ENCODE measurements at regions not wholly inside any gene's neighbourhood (a gene's known extent, or its start where the extent isn't known, plus 50 kb on each side); places are given as distances from the start of the nearest gene placed in this dataset.

- H3K36me3 ChIP-seq (ENCODE audit: control insufficient read depth in 2 of 3, insufficient read depth in 3 of 3, low read length in 3 of 3) = no peaks in the 10 kb centered on the region
- no peak overlapping the region for H3K4me3 Mint-ChIP-seq
- no peaks in the 10 kb centered on the region for H3K36me3 Mint-ChIP-seq
- no peaks in the 10 kb centered on the region for H3K27me3 ChIP-seq (ENCODE audit: control insufficient read depth in 2 of 2, insufficient read depth in 2 of 2, low read length in 2 of 2)
- ATAC-seq (no peak), DNase-seq (no peak)
- intact Hi-C loops (cut with micrococcal nuclease) = no loop called here
- peaks cover 22 to 64% (median 45%) of the 10 kb centered on the region in 5 donors for H3K27me3 Mint-ChIP-seq
- H3K9me3 ChIP-seq (ENCODE audit: control insufficient read depth in 2 of 3, low read length in 3 of 3) = no peaks in the 10 kb centered on the region
- H3K4me1 ChIP-seq (ENCODE audit: control insufficient read depth in 2 of 2, insufficient read depth in 2 of 2, low read length in 2 of 2) = no peaks in the 10 kb centered on the region
- H3K4me1 Mint-ChIP-seq = no peaks in the 10 kb centered on the region
- H3K27ac ChIP-seq (ENCODE audit: low read depth, low read length) = no peak overlapping the region
- H3K27ac Mint-ChIP-seq = no peak overlapping the region
- no peaks in the 10 kb centered on the region for H3K9me3 Mint-ChIP-seq
- CTCF ChIA-PET = no interaction called here
- H3K4me3 ChIP-seq (ENCODE audit: low read length) = no peak overlapping the region
- POLR2A ChIA-PET = no interaction called here
Observed at GRCh38 chr6:125539892-125540291, 209.5 kb upstream of the HEY2 start.

- no peaks in the 10 kb centered on the region for H3K9me3 ChIP-seq (ENCODE audit: control insufficient read depth in 2 of 3, low read length in 3 of 3)
- ChIA-PET POLR2A (no interaction called here), CTCF (no interaction called here)
- no peak overlapping the region for H3K27ac Mint-ChIP-seq
- no peaks in the 10 kb centered on the region for H3K4me1 ChIP-seq (ENCODE audit: control insufficient read depth in 2 of 2, insufficient read depth in 2 of 2, low read length in 2 of 2)
- no peaks in the 10 kb centered on the region for H3K9me3 Mint-ChIP-seq
- no peak overlapping the region for H3K4me3 ChIP-seq (ENCODE audit: low read length)
- H3K36me3 ChIP-seq (ENCODE audit: control insufficient read depth in 2 of 3, insufficient read depth in 3 of 3, low read length in 3 of 3) = no peaks in the 10 kb centered on the region
- no peak overlapping the region for H3K27ac ChIP-seq (ENCODE audit: low read depth, low read length)
- no peaks in the 10 kb centered on the region for H3K27me3 ChIP-seq (ENCODE audit: control insufficient read depth in 2 of 2, insufficient read depth in 2 of 2, low read length in 2 of 2)
- no peak overlapping the region for H3K4me3 Mint-ChIP-seq
- no peaks in the 10 kb centered on the region for H3K4me1 Mint-ChIP-seq
- intact Hi-C loops (cut with micrococcal nuclease) = no loop called here
- ATAC-seq (no peak), DNase-seq (no peak)
- no peaks in the 10 kb centered on the region for H3K36me3 Mint-ChIP-seq
- peaks cover 9 to 34% (median 15%) of the 10 kb centered on the region in 5 donors for H3K27me3 Mint-ChIP-seq
Observed at GRCh38 chr6:125544819-125545218, 204.6 kb upstream of the HEY2 start.

GRCh38 chr6:125546841-125547251 lies 202.6 kb upstream of the HEY2 start:
- no peak overlapping the region for H3K4me3 ChIP-seq (ENCODE audit: low read length)
- no peak overlapping the region for H3K4me3 Mint-ChIP-seq
- intact Hi-C loops (cut with micrococcal nuclease) = no loop called here
- H3K9me3 ChIP-seq (ENCODE audit: control insufficient read depth in 2 of 3, low read length in 3 of 3) = no peaks in the 10 kb centered on the region
- no peaks in the 10 kb centered on the region for H3K4me1 Mint-ChIP-seq
- no peak for ATAC-seq
- POLR2A ChIA-PET = no interaction called here
- CTCF ChIA-PET = no interaction called here
- no peaks in the 10 kb centered on the region for H3K27me3 ChIP-seq (ENCODE audit: control insufficient read depth in 2 of 2, insufficient read depth in 2 of 2, low read length in 2 of 2)
- no peaks in the 10 kb centered on the region for H3K9me3 Mint-ChIP-seq
- H3K4me1 ChIP-seq (ENCODE audit: control insufficient read depth in 2 of 2, insufficient read depth in 2 of 2, low read length in 2 of 2) = no peaks in the 10 kb centered on the region
- H3K36me3 Mint-ChIP-seq = no peaks in the 10 kb centered on the region
- H3K27ac ChIP-seq (ENCODE audit: low read depth, low read length) = no peak overlapping the region
- DNase-seq = no peak
- peaks cover 9 to 34% (median 23%) of the 10 kb centered on the region in 5 donors for H3K27me3 Mint-ChIP-seq
- no peaks in the 10 kb centered on the region for H3K36me3 ChIP-seq (ENCODE audit: control insufficient read depth in 2 of 3, insufficient read depth in 3 of 3, low read length in 3 of 3)
- no peak overlapping the region for H3K27ac Mint-ChIP-seq

GRCh38 chr6:125547381-125547780 lies 202.1 kb upstream of the HEY2 start:
- Mint-ChIP-seq H3K4me1 (no peaks in the 10 kb centered on the region), H3K4me3 (no peak overlapping the region), H3K27ac (no peak overlapping the region), H3K9me3 (no peaks in the 10 kb centered on the region), H3K27me3 (peaks cover 9 to 40% (median 23%) of the 10 kb centered on the region in 5 donors), H3K36me3 (no peaks in the 10 kb centered on the region)
- ATAC-seq (no peak), DNase-seq (no peak)
- no peak overlapping the region for H3K4me3 ChIP-seq (ENCODE audit: low read length)
- H3K9me3 ChIP-seq (ENCODE audit: control insufficient read depth in 2 of 3, low read length in 3 of 3) = no peaks in the 10 kb centered on the region
- H3K27me3 ChIP-seq (ENCODE audit: control insufficient read depth in 2 of 2, insufficient read depth in 2 of 2, low read length in 2 of 2) = no peaks in the 10 kb centered on the region
- H3K36me3 ChIP-seq (ENCODE audit: control insufficient read depth in 2 of 3, insufficient read depth in 3 of 3, low read length in 3 of 3) = no peaks in the 10 kb centered on the region
- ChIA-PET POLR2A (no interaction called here), CTCF (no interaction called here)
- no peak overlapping the region for H3K27ac ChIP-seq (ENCODE audit: low read depth, low read length)
- intact Hi-C loops (cut with micrococcal nuclease) = no loop called here
- no peaks in the 10 kb centered on the region for H3K4me1 ChIP-seq (ENCODE audit: control insufficient read depth in 2 of 2, insufficient read depth in 2 of 2, low read length in 2 of 2)

- Histone ChIP-seq H3K9me3 (ENCODE audit: control insufficient read depth in 2 of 3, low read length in 3 of 3) (no peaks in the 10 kb centered on the region), H3K27ac (ENCODE audit: low read depth, low read length) (no peak overlapping the region), H3K4me1 (ENCODE audit: control insufficient read depth in 2 of 2, insufficient read depth in 2 of 2, low read length in 2 of 2) (no peaks in the 10 kb centered on the region), H3K27me3 (ENCODE audit: control insufficient read depth in 2 of 2, insufficient read depth in 2 of 2, low read length in 2 of 2) (no peaks in the 10 kb centered on the region), H3K36me3 (ENCODE audit: control insufficient read depth in 2 of 3, insufficient read depth in 3 of 3, low read length in 3 of 3) (no peaks in the 10 kb centered on the region), H3K4me3 (ENCODE audit: low read length) (no peak overlapping the region)
- no peak for DNase-seq
- Mint-ChIP-seq H3K36me3 (no peaks in the 10 kb centered on the region), H3K4me1 (no peaks in the 10 kb centered on the region), H3K4me3 (no peak overlapping the region), H3K27ac (no peak overlapping the region), H3K27me3 (peaks cover 9 to 33% (median 16%) of the 10 kb centered on the region in 5 donors), H3K9me3 (no peaks in the 10 kb centered on the region)
- ATAC-seq = no peak
- CTCF ChIA-PET = no interaction called here
- POLR2A ChIA-PET = no interaction called here
- intact Hi-C loops (cut with micrococcal nuclease) = no loop called here
Observed at GRCh38 chr6:125549202-125549884, 200.1 kb upstream of the HEY2 start.

- no peak overlapping the region for H3K27ac ChIP-seq (ENCODE audit: low read depth, low read length)
- H3K4me1 ChIP-seq (ENCODE audit: control insufficient read depth in 2 of 2, insufficient read depth in 2 of 2, low read length in 2 of 2) = no peaks in the 10 kb centered on the region
- H3K9me3 Mint-ChIP-seq = no peaks in the 10 kb centered on the region
- peaks cover 0 to 2% of the 10 kb centered on the region in 2 donors for H3K27me3 ChIP-seq (ENCODE audit: control insufficient read depth in 2 of 2, insufficient read depth in 2 of 2, low read length in 2 of 2)
- H3K27ac Mint-ChIP-seq = no peak overlapping the region
- no peak for DNase-seq
- ATAC-seq = no peak
- H3K4me1 Mint-ChIP-seq = no peaks in the 10 kb centered on the region
- H3K9me3 ChIP-seq (ENCODE audit: control insufficient read depth in 2 of 3, low read length in 3 of 3) = no peaks in the 10 kb centered on the region
- H3K27me3 Mint-ChIP-seq = peaks cover 8 to 37% (median 19%) of the 10 kb centered on the region in 5 donors
- POLR2A ChIA-PET = no interaction called here
- no peak overlapping the region for H3K4me3 ChIP-seq (ENCODE audit: low read length)
- intact Hi-C loops (cut with micrococcal nuclease) = no loop called here
- CTCF ChIA-PET = no interaction called here
- no peaks in the 10 kb centered on the region for H3K36me3 ChIP-seq (ENCODE audit: control insufficient read depth in 2 of 3, insufficient read depth in 3 of 3, low read length in 3 of 3)
- H3K36me3 Mint-ChIP-seq = no peaks in the 10 kb centered on the region
- H3K4me3 Mint-ChIP-seq = no peak overlapping the region
Observed at GRCh38 chr6:125550892-125551291, 198.5 kb upstream of the HEY2 start.

GRCh38 chr6:125552819-125553218 lies 196.6 kb upstream of the HEY2 start:
- H3K36me3 Mint-ChIP-seq = no peaks in the 10 kb centered on the region
- H3K9me3 Mint-ChIP-seq = no peaks in the 10 kb centered on the region
- Histone ChIP-seq H3K9me3 (ENCODE audit: control insufficient read depth in 2 of 3, low read length in 3 of 3) (no peaks in the 10 kb centered on the region), H3K27me3 (ENCODE audit: control insufficient read depth in 2 of 2, insufficient read depth in 2 of 2, low read length in 2 of 2) (peaks cover 0 to 2% of the 10 kb centered on the region in 2 donors), H3K36me3 (ENCODE audit: control insufficient read depth in 2 of 3, insufficient read depth in 3 of 3, low read length in 3 of 3) (no peaks in the 10 kb centered on the region), H3K4me1 (ENCODE audit: control insufficient read depth in 2 of 2, insufficient read depth in 2 of 2, low read length in 2 of 2) (no peaks in the 10 kb centered on the region), H3K4me3 (ENCODE audit: low read length) (no peak overlapping the region), H3K27ac (ENCODE audit: low read depth, low read length) (no peak overlapping the region)
- ChIA-PET CTCF (no interaction called here), POLR2A (no interaction called here)
- DNase-seq (no peak), ATAC-seq (no peak)
- peaks cover 9 to 41% (median 24%) of the 10 kb centered on the region in 5 donors for H3K27me3 Mint-ChIP-seq
- intact Hi-C loops (cut with micrococcal nuclease) = no loop called here
- no peak overlapping the region for H3K4me3 Mint-ChIP-seq
- no peaks in the 10 kb centered on the region for H3K4me1 Mint-ChIP-seq
- H3K27ac Mint-ChIP-seq = no peak overlapping the region
